Transverse colon (tissue), 4 donors: ENCODE measurements at regions not wholly inside any gene's neighbourhood (a gene's known extent, or its start where the extent isn't known, plus 50 kb on each side); places are given as distances from the start of the nearest gene placed in this dataset.

Experiments used
- POLR2A ChIP-seq: fragments of 450-650 bp; IDR thresholded peaks from one replicate; pipeline ENCODE4 v1.6.1; 2016; ENCODE audit warnings: antibody characterized with exemption, mild to moderate bottlenecking, moderate library complexity
- POLR2AphosphoS5 ChIP-seq, 3 donors: sonication (generic); formaldehyde crosslinking; IDR thresholded peaks; one replicate each; pipeline ENCODE4 v1.6.1; 2016; ENCODE audit warnings: antibody characterized with exemption in 3 of 3
- TF ChIP-seq, protein P1 (sequence below), 5 experiments: fragments of 200-600 bp in 3 of 5; fragments of 450-650 bp in 2 of 5; sonication (generic) in 3 of 5; IDR thresholded peaks; 1 replicate in 2 of 5; 2 replicates in 3 of 5; pipeline ENCODE4 v1.5.1; 2016 to 2017; ENCODE audit warnings: antibody characterized with exemption in 5 of 5, inconsistent platforms in 3 of 5, mild to moderate bottlenecking in 2 of 5, moderate library complexity in 1 of 5

DNA sequence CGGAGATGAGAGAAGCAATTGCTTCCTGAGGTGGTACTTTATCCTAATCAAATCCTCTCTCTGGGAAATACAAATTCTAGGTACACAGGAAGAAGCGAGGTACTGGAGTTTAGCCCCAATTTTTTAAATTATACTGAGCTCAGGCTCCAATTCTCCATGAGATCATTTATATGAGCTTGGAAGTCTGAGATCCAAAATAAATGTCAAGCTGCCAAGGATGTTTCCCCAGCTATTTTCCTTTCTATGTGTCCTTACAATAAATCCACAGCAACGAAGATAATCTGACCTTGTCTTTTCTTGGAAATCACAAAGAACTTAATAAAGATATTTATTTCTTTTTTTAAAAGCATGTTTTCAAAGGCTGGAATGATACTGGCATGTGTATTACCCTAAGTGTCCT is 597.3 kb downstream of the GABRG2 start:
- TF ChIP-seq POLR2A (no peak), POLR2AphosphoS5 (IDR thresholded peaks at IDR 0.05) (no peak)
- TF ChIP-seq, protein P1, sequence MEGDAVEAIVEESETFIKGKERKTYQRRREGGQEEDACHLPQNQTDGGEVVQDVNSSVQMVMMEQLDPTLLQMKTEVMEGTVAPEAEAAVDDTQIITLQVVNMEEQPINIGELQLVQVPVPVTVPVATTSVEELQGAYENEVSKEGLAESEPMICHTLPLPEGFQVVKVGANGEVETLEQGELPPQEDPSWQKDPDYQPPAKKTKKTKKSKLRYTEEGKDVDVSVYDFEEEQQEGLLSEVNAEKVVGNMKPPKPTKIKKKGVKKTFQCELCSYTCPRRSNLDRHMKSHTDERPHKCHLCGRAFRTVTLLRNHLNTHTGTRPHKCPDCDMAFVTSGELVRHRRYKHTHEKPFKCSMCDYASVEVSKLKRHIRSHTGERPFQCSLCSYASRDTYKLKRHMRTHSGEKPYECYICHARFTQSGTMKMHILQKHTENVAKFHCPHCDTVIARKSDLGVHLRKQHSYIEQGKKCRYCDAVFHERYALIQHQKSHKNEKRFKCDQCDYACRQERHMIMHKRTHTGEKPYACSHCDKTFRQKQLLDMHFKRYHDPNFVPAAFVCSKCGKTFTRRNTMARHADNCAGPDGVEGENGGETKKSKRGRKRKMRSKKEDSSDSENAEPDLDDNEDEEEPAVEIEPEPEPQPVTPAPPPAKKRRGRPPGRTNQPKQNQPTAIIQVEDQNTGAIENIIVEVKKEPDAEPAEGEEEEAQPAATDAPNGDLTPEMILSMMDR (IDR thresholded peaks at IDR 0.05), result no peak
